IPS-NIHi7 (cell line): ENCODE measurements at regions not wholly inside any gene's neighbourhood (a gene's known extent, or its start where the extent isn't known, plus 50 kb on each side); places are given as distances from the start of the nearest gene placed in this dataset.
A peak's percentile ranks its signal among the peaks of the same experiment; 100 is the strongest.

Experiments
- DNase-seq: peaks from one replicate; pipeline ENCODE4 v3.0.0; 2012; ENCODE audit warnings: mixed read lengths; ENCODE audit errors: extremely low spot score

DNA sequence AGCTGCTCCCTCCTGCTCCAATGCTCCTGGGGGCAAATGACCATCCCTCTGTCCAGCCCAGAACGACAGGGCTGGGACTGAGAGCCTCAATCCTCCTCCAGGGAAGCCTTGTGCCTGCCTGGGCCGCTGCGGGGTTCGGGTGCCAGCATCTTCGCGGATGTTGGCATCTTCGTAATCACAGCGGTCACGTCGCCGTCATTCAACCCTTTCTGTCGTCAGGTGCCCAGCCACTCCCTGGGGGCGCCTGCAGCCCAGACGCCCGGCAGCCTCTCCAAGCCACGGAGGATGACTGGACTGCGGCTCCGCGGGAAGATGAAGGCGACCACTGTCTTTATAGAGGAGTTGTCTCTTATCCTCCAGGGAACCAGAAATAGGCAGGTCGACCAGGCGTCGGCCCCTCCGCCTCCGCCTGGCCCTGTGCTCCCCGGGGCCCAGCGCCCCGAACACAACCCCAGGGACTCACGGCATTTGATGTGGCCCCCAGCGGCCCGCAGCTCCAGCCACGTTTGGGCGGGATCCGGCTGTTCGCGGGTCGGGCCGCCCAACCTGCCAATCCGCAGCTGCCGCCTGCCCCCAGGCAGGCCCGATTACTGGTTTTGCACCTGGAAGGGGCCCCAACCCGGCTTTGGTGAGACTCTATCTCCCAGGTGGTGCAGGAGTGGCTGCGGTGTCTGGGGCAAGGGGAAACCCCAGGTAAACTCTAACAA is 113.9 kb downstream of the THNSL2 start:
- no peak for DNase-seq

DNA sequence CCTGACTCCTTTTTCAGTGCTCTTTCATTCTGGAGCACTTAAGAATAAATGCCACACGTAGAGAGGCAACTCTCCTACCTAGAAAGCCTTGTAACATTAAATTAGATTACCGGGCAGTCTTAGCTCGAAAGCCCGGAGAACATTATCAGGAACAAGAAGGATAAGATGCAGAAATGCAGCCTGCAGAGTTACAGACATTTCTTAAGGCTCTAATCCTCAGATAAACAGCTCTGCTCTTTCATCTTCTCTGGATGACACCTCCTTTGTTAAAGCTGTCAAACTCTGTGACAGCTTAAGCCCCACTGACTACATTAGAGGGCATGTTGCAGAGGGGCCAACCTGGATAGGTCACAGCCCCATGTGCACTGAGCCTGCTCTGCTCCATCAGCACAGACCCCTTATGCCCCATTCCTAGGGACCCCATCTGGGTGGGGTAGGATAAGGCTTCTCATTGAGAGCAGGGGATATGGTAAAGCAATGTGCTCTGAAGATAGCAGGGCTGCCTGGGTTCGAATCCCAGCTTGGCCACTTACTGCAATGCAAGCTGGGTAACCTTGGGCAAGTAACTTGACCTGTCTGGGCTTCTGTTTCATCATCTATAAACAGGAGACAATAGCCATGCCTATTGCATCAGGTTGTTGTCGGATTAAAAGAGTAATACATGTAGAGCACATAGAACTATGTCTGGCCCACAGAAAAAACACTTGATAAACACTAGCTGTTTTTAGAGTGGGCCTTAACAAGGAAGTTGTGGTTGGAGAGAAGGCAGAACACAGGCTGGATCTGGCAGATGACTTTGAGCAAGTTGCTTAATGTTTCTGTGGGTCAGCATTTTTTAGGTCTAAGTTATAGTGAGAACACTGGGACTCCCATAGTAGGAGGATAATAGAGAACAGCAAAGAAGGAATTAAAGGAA is 111.4 kb downstream of the THNSL2 start:
- no peak for DNase-seq

DNA sequence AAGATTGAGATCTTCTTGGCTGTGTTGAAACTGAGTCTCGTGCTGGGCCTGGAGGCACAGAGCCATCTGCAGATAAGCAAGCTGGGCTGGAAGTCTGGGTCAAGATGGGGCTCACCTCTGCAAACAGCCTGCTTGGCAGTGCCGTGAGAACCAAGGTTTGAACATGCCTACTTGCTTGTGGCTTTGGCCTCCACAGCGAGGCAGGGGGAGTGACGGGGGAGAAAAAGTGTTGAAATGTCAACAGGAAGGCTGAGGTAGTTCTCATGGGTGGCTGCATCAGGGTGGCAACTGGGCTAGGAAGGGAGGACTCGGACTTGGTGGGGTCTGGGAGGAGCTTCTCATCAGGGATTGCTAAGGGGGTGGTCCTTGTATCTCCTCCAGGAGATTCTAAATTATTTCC is 99.7 kb downstream of the THNSL2 start:
- DNase-seq, result no peak

DNA sequence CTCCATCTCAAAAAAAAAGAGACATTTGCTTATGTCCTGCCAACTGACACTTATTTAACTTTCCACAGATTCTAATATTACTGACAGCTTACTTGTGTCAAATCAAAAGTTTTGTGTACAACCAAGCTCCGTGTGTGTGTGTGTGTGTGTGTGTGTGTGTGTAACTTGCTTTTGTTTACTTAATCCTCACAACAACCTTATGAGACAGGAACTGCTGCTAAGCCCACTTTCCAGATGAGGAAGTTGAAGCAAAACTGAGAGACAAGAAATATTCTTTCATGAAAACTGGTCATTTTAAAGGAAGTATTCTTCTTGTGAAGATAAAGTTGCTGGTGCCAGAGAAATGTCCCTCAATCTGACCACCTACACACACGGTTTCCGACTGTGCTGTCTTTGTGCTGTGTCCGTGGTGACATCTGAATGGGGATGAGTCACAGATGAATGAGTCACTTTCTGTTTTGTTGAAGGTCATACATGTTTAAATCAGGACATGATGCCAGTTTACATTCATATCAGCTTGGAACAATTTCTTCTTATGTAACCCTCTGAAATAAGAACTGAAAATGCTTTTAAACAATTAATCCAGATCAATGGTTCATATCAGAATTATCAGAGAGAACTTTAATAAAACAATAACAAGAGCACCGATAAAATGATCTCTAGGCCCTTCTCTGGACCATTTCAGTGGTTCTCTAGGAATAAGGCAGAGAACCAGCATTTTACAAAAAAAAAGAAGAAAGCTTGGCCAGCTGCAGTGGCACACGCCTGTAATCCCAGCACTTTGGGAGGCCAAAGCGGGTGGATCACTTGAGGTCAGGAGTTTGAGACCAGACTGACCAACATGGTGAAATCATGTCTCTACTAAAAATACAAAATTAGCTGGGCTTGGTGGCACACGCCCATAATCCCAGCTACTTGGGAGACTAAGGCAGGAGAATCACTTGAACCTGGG is 95.5 kb downstream of the THNSL2 start:
- no peak for DNase-seq

DNA sequence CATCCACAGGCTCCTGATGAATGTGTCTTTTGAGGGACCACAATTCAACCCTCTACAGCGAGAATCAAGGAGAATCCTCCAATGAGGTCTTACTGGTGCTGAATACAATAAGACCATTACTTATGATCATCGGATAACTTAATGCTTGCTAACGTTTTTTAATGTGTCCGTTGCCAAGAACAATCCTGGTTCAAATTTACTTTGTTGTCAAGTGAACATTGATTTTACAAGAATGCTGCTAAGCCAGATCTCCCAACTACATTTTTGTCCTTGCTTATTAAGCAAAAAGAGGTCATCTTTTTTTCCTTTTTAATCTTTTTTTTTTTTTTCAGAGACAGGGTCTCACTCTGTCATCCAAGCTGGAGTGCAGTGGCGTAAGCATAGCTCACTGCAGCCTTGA is 93.7 kb downstream of the THNSL2 start:
- no peak for DNase-seq

DNA sequence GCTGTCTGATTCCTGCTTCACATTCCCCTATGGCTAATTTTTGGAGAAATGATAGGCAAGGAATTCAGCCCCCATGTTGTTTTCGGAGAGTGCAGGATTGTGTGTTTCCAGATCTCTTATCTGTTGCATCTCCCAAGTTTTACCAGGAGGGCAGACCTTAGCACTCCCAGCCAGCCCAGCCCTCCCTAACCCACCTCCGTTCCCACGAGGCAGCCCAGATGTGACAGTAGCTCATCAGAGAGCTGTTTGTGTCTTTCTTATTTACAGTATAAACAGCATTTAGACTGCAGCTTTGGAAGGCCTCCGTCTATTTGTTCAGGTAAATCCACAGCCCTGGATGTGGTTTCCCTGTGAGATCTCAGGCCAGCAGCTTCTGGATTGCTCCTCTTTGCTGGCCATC is 91.6 kb downstream of the THNSL2 start:
- DNase-seq, result no peak

DNA sequence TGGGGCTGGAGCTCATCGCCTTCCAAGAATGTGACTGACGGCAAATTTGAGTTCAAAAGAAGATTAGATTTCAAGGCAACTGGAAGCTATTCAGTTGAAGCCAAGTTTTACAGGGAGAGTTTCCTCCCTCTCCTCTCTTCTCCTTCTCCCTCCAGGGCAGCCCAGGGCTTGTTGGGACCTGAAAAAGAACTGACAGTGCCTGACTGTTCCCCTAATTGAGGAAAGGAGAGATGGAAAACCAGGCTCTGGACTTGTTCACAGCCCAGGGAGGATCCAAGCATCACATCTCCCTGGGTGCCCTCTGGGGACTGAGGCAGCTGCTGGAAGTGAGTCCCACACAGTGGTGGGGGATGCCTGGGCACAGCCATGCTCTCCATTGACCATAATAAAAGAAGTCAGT is 88.1 kb downstream of the THNSL2 start:
- DNase-seq, result no peak

DNA sequence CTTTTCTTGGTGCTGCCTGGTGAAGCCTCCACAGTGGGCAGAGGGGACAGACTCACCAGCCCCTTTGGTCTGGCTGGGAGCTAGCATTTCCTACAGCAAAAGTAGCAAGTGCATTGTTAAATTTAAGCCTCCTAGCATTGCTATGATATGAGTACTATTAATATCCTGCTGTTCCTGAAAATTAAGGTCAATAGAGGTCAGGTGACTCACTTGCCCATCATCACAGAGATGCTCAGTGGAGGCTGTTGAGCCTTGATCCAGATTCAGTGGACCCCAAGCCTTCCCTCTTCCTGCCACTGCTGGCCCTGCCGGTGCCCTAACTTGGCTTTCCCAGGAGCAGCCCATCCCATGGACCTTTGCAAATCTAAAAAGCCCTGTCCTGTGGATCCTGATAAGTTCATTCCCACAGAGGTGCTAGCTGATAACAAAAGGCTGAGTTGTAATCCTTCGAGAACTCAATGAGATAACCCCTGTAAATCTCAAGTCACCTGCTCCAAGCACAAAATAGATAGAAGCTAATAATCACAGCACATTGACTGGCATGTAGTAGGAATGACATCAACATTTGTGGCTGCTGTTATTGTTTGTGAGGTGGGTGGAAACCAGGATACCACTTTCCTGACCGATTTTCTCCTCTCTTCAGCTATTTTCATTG is 84.4 kb downstream of the THNSL2 start:
- no peak for DNase-seq

DNA sequence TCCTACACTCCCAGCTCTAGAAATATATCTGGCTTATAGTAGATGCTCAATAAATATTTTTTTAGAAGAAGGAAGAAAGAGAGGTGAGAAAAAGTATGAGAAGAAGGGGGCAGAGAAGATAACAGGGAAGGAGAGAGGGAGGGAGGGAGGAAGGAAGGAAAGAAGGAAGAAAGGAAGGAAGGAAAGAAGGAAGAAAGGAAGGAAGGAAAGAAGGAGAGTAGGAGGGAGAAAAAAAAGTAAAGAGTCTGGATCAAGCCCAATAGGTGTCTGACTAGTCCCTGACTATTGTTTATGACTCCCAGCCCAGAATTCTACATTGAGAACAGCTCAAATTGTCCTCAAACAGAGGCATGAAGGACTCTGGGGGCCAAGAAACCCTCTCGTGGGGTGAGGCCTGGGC is 83.9 kb downstream of the THNSL2 start:
- no peak for DNase-seq

DNA sequence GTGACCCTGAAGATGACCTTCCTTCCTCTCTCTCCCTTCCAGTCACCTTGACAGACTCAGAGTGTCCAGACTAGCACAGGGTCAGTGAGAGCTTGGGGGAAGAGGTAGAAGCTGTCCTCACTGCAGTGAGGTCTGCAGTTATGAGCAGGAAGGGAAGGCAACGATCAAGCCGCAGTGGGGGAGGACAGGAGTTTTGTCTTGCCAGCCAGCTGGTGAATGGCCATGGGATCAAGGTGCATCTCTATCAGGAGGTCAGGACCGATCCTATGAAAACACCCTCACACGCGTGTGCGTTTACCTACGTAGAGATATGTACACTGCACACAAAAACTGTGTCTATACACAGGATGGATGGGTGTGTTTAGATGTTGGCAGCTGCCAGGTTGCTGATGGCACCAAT is 83.2 kb downstream of the THNSL2 start:
- DNase-seq, result no peak

DNA sequence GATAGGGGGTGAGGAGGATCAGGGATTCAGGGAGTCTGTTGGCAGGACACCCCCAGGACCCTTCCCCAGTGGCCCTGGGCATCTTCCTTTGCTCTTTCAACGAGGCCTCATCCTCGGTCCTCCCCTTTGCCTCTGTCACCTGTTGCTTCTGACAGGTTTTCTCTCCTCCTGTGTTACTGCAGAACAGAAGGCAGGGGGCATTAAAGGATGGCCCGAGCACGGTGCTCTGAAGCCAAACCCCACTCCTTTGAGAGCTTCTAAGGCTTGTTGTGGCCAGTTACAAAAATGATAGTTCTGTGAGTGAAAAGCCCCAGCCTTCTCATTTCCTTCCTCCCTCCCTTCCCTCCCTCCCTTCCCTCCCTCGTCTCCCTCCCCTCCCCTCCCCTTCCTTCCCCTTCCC is 82.5 kb downstream of the THNSL2 start:
- DNase-seq, result peak; percentile 60

DNA sequence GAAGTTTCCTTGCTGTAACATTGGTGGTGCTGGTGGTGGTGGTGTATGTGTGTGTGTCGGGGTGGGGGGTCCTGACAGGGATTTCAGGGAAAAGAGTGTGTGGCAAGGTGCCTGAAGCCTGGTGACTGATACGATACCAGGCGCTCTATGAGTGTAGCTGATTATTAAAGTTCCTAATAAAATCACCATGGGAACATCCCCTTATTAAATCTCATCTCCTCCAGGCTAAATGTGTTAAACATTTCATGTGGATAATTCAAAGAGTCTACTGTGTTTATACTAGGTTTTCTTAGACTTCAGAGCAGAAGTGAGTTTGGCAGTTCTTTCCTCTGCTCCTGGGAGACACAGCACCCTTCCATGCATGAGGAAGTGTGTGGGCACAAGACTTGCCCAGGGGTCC is 82.0 kb downstream of the THNSL2 start:
- DNase-seq, result no peak

DNA sequence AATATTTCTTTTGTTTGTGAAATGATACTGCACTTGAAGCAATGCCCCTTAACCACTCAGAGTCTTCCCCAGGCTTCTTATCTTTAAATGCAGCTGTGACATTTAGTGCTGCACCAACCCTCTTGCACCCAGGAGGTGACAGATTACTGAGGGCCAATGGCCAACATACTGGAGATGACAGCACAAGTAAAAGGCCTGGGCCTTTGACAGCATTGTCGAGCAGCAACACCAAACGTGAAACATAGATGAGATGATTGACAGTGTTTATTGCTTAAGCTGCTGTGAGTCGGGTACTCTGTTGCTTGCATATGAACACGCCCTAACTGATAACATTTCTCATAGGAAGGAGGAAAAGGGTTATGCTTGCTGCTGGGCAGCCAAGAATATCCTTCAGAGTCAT is 80.3 kb downstream of the THNSL2 start:
- DNase-seq, result no peak

DNA sequence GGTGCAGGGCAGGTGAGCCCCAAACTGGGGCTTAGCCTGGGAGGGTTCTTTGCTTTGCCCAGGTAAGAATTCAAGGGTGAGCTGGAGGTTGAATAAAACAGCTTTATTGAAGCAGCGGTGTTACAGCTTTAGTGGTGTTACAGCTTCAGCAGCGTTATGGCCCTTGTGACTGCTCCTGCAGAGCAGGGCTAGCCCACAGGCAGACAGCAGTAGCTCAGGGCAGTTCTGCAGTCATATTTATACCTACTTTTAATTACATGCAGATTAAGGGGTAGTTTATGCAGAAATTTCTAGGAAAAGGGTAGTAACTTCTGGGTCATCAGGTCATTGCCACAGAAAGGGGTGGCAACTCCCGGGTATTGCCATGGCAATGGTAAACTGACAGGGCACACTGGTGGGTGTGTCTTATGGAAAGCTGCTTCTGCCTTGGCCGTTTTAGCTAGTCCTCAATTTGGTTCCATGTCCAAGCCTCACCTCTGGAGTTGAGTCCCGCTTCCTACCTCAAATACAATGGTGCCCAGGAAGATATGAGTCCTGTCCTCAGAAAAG is 78.2 kb downstream of the THNSL2 start:
- no peak for DNase-seq

DNA sequence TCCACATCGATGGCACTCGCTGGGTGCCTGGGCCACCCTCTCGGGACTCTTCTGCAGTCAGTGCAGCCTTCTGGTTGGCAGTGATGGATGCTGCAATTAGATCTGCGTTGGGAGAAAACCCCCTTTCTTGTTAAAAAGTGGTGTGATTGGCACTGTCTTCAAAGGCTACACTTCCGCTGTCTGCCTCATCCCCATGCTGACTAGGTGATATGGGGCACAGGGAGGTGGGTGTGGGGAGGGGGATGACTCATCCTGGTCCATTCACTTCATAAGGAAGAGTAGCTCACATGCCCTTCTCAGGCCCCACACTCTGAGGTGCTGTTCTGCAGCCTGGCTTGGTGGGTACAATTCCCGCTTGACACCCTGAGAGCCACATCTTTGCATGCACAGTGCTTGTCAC is 77.4 kb downstream of the THNSL2 start:
- DNase-seq, result no peak

DNA sequence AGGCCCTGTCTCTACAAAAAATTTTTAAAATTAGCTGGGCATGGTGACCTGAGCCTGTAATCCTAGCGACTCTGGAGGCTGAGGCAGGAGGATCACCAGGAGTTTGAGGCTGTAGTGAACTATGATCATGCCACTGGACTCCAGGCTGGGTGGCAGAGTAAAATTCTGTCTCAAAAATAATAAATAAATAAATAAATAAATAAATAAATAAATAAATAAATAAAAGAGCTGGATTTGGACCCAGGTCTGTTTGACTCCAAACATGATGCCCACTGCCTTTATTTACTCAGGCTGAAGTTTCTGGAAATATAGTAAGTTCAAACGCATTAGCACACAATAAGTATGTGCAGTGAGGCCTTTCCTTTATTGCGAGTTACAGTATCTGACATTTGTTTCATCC is 75.0 kb downstream of the THNSL2 start:
- DNase-seq, result no peak

DNA sequence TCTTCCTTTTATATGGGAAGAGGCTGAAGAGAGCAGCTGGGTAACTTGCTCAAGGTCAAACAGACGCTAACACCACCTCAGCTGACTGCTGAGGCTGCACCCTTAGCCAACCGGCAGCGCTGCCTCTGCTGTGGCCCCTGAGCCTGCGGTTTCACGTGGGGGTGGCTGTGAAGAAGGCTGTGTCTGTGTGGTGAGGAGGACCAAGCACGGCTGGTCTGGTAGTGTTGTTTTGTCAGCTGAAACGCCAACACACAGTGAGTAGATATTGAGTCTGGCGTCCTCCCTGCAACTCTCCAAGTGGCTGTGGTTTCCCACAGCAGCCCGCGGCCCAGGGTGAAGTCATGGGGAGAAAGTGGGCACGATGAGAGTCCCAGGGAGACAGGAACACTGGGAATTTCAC is 69.6 kb downstream of the THNSL2 start:
- no peak for DNase-seq

DNA sequence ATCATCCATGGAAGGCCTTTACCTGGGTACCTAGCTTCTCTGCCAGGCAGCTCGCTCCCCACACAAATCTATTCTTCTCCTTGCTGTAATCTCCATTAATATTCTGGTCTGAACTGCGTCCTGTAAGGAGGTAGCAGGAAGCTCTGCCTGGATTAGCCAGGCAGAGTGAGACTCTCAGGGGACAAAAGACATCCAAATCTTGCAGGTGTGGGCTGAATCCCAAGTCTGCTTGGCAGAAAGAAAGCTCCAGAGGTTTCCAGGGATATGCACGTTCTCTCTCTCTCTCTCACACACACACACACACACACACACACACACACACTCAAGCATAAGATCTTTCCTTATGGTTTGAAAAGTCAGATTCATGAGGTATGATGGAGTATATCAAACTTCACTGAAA is 66.5 kb downstream of the THNSL2 start:
- DNase-seq, result no peak
